Fibroblast of lung (primary cell): ENCODE measurements at regions not wholly inside any gene's neighbourhood (a gene's known extent, or its start where the extent isn't known, plus 50 kb on each side); places are given as distances from the start of the nearest gene placed in this dataset.

Experiments used
- DNase-seq, 2 donors: peaks; one replicate each; pipeline versions ENCODE4 v3.0.0 to v3.0.0-alpha.2; 2010; ENCODE audit warnings: low read depth in 2 of 2
- H2AFZ ChIP-seq: 2 replicates; pipeline ENCODE4 v1.5.1; 2012; ENCODE audit warnings: low read length, control low read depth, inconsistent platforms
- H3K27ac ChIP-seq: 2 replicates; pipeline ENCODE4 v1.5.1; 2011; ENCODE audit warnings: low read length, control low read depth; ENCODE audit not compliant: insufficient read depth
- H3K27me3 ChIP-seq: 2 replicates; pipeline ENCODE4 v1.5.1; 2011; ENCODE audit warnings: mild to moderate bottlenecking, low read length; ENCODE audit not compliant: control insufficient read depth, insufficient read depth
- H3K36me3 ChIP-seq: 2 replicates; pipeline ENCODE4 v1.5.1; 2011; ENCODE audit warnings: low read length; ENCODE audit not compliant: control insufficient read depth, insufficient read depth
- H3K4me1 ChIP-seq: 2 replicates; pipeline ENCODE4 v1.5.1; 2011; ENCODE audit warnings: low read length; ENCODE audit not compliant: control insufficient read depth, insufficient read depth; ENCODE audit errors: extremely low read depth
- H3K4me2 ChIP-seq: 2 replicates; pipeline ENCODE4 v1.5.1; 2011; ENCODE audit warnings: low read length, control low read depth; ENCODE audit not compliant: insufficient read depth; ENCODE audit errors: extremely low read depth
- H3K4me3 ChIP-seq, 4 experiments: fragments of 200-600 bp in 1 of 4; sonication (generic) in 1 of 4; replicated peaks in 1 of 4; 2 replicates each; pipeline ENCODE4 v1.5.1; 2011 to 2016; ENCODE audit warnings: low read length in 4 of 4, low read depth in 3 of 4, mild to moderate bottlenecking in 3 of 4, control low read depth in 2 of 4, inconsistent platforms in 1 of 4, mixed read lengths in 1 of 4; ENCODE audit not compliant: insufficient read depth in 1 of 4; ENCODE audit errors: control extremely low read depth in 1 of 4
- H3K79me2 ChIP-seq: 2 replicates; pipeline ENCODE4 v1.5.1; 2012; ENCODE audit warnings: mild to moderate bottlenecking, low read length, inconsistent platforms; ENCODE audit not compliant: control insufficient read depth, insufficient read depth
- H3K9ac ChIP-seq: 2 replicates; pipeline ENCODE4 v1.5.1; 2011; ENCODE audit warnings: mild to moderate bottlenecking, low read length, control low read depth; ENCODE audit not compliant: insufficient read depth
- H3K9me3 ChIP-seq: 2 replicates; pipeline ENCODE4 v1.5.1; 2012; ENCODE audit warnings: low read depth, low read length; ENCODE audit not compliant: control insufficient read depth, insufficient read depth
- H4K20me1 ChIP-seq: 2 replicates; pipeline ENCODE4 v1.5.1; 2011; ENCODE audit warnings: low read length; ENCODE audit not compliant: control insufficient read depth, insufficient read depth; ENCODE audit errors: extremely low read depth
- CTCF ChIP-seq, 2 donors: IDR thresholded peaks in 1 of 2; conservative IDR thresholded peaks in 1 of 2; 1 replicate in 1 of 2; 2 replicates in 1 of 2; pipeline ENCODE4 v1.5.1; 2011 to 2012; ENCODE audit warnings: low read length in 2 of 2, control low read depth in 1 of 2, inconsistent platforms in 1 of 2, low read depth in 1 of 2, mild to moderate bottlenecking in 1 of 2
- EZH2 ChIP-seq: IDR thresholded peaks from 2 replicates; pipeline ENCODE4 v1.5.1; 2012; ENCODE audit warnings: low read length, control low read depth, mild to moderate bottlenecking; ENCODE audit errors: missing control alignments

DNA sequence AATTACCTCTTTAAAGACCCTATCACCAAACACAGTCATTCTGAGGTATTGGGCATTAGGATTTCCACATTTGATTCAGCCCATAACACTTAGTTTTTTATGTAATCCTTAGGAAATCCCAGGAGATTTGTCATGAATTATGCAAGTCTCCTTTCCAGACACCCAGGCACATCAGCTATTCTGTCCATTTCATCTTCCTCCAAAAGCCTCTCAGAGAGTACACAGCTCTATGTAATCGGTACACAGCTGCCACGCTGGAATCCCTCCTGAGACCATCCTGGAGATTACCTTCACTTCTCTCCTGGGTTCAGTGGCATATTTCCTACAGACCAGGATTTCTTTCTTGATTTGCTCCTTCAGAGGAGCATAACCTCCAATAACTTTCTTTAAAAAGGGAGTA lies 2309.8 kb upstream of the WWC1 start:
- Histone ChIP-seq H3K27ac (no peak overlapping the region), H3K27me3 (no peaks in the 10 kb centered on the region), H3K4me2 (no peak overlapping the region), H4K20me1 (no peaks in the 10 kb centered on the region), H3K9me3 (no peaks in the 10 kb centered on the region), H3K4me1 (no peaks in the 10 kb centered on the region), H2AFZ (no peak overlapping the region), H3K79me2 (no peaks in the 10 kb centered on the region), H3K9ac (no peak overlapping the region), H3K4me3 (no peak overlapping the region), H3K36me3 (no peaks in the 10 kb centered on the region)
- no peak for TF ChIP-seq CTCF (conservative IDR thresholded peaks at IDR 0.05 in 1 of 2, IDR thresholded peaks at IDR 0.05 in 1 of 2; ENCODE audit: low read depth in 1 of 2, low read length in 2 of 2)
- no peak for TF ChIP-seq EZH2
- DNase-seq: no peak

- Histone ChIP-seq H4K20me1 (no peaks in the 10 kb centered on the region), H3K36me3 (no peaks in the 10 kb centered on the region)
- no peak for DNase-seq
These were observed 2295.1 kb upstream of the WWC1 start for GRCh38 chr5:165996201-165996875.

DNA sequence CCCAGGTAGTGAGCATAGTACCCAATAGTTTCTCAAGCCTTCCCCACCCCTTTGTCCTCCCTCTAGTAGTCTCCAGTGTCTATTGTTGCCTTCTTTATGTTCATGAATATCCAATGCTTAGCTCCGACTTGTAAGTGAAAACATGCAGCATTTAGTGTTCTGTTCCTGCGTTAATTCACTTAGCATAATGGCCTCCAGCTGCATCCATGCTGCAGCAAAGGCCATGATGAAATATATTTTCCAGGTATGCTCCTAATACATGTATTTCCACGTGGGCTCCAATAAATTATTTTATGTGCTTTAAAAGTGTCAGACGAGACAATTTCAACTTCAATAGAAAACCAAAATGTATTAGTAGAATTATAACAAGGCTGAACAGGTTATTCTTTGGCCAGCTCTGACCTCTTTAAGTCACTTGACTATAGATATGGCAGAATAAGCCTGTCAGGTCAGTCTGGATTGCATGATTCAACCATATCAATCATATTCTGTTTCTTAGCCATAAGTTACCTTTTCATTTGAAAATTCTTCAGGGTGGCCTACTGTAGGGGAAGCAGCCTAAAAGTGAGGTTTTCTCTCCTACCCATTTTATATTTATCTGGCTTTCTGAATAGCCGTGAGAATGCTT lies 2291.6 kb upstream of the WWC1 start:
- H3K9me3 ChIP-seq: no peaks in the 10 kb centered on the region
- no peak overlapping the region for H3K4me2 ChIP-seq
- H3K4me3 ChIP-seq: no peak overlapping the region
- H3K27me3 ChIP-seq: no peaks in the 10 kb centered on the region
- no peaks in the 10 kb centered on the region for H3K4me1 ChIP-seq
- H3K79me2 ChIP-seq: no peaks in the 10 kb centered on the region
- H3K9ac ChIP-seq: no peak overlapping the region
- H3K36me3 ChIP-seq: no peaks in the 10 kb centered on the region
- no peak for DNase-seq
- no peak overlapping the region for H2AFZ ChIP-seq
- H4K20me1 ChIP-seq: no peaks in the 10 kb centered on the region
- H3K27ac ChIP-seq: no peak overlapping the region
- TF ChIP-seq EZH2: no peak
- TF ChIP-seq CTCF (conservative IDR thresholded peaks at IDR 0.05 in 1 of 2, IDR thresholded peaks at IDR 0.05 in 1 of 2; ENCODE audit: low read depth in 1 of 2, low read length in 2 of 2): no peak

More at GRCh38 chr5:165996201-165996875, 2295.1 kb upstream of the WWC1 start:
- Histone ChIP-seq H3K9me3 (no peaks in the 10 kb centered on the region), H3K27me3 (no peaks in the 10 kb centered on the region), H3K4me2 (no peak overlapping the region), H3K27ac (no peak overlapping the region), H3K79me2 (no peaks in the 10 kb centered on the region), H2AFZ (no peak overlapping the region), H3K9ac (no peak overlapping the region), H3K4me1 (no peaks in the 10 kb centered on the region), H3K4me3 (no peak overlapping the region)
- TF ChIP-seq EZH2: no peak
- no peak for TF ChIP-seq CTCF (conservative IDR thresholded peaks at IDR 0.05 in 1 of 2, IDR thresholded peaks at IDR 0.05 in 1 of 2; ENCODE audit: low read depth in 1 of 2, low read length in 2 of 2)
